Prostate gland (tissue), 2 donors: ENCODE measurements at regions not wholly inside any gene's neighbourhood (a gene's known extent, or its start where the extent isn't known, plus 50 kb on each side); places are given as distances from the start of the nearest gene placed in this dataset.

Experiments used
- DNase-seq: peaks from one replicate; pipeline ENCODE4 v3.0.0-alpha.2; 2019; ENCODE audit warnings: low spot score
- H3K27ac ChIP-seq, 2 donors: fragments of 200-600 bp; sonication (generic); 2 replicates each; pipeline ENCODE4 v1.5.1; 2017 to 2019
- H3K27me3 ChIP-seq: fragments of 200-600 bp; sonication (generic); replicated peaks from 2 replicates; pipeline ENCODE4 v1.5.1; 2019; ENCODE audit not compliant: insufficient read depth
- H3K36me3 ChIP-seq, 2 donors: fragments of 200-600 bp; sonication (generic); 1 replicate in 1 of 2; 2 replicates in 1 of 2; pipeline versions ENCODE4 v1.5.1 to v1.8.1; 2017 to 2019
- H3K4me1 ChIP-seq: fragments of 200-600 bp; sonication (generic); replicated peaks from 2 replicates; pipeline ENCODE4 v1.5.1; 2019
- H3K4me3 ChIP-seq, 2 donors: fragments of 200-600 bp; sonication (generic); 2 replicates each; pipeline ENCODE4 v1.5.1; 2017 to 2019
- H3K9me3 ChIP-seq: fragments of 200-600 bp; sonication (generic); 2 replicates; pipeline ENCODE4 v1.5.1; 2017
- CTCF ChIP-seq, 4 experiments: fragments of 200-600 bp in 2 of 4; fragments of 450-650 bp in 2 of 4; sonication (generic) in 2 of 4; IDR thresholded peaks; 1 replicate in 3 of 4; 2 replicates in 1 of 4; pipeline ENCODE4 v1.5.1; 2016 to 2019; ENCODE audit warnings: antibody characterized with exemption in 4 of 4, mild to moderate bottlenecking in 2 of 4, moderate library complexity in 2 of 4
- POLR2A ChIP-seq: fragments of 450-650 bp; IDR thresholded peaks from one replicate; pipeline ENCODE4 v1.6.1; 2016; ENCODE audit warnings: antibody characterized with exemption, mild to moderate bottlenecking
- POLR2AphosphoS5 ChIP-seq: sonication (generic); formaldehyde crosslinking; IDR thresholded peaks from one replicate; pipeline ENCODE4 v1.6.1; 2017; ENCODE audit warnings: antibody characterized with exemption
- WGBS: methylation state at CpG from one replicate; pipeline ENCODE4 v1.1.5; 2018; 5-methylcytosine and 5-hydroxymethylcytosine counted together
- intact Hi-C: fragments of 100-400 bp; cut with DNase I; formaldehyde crosslinking; loops from one replicate; pipeline ENCODE4 v1.14.2; 2022

DNA sequence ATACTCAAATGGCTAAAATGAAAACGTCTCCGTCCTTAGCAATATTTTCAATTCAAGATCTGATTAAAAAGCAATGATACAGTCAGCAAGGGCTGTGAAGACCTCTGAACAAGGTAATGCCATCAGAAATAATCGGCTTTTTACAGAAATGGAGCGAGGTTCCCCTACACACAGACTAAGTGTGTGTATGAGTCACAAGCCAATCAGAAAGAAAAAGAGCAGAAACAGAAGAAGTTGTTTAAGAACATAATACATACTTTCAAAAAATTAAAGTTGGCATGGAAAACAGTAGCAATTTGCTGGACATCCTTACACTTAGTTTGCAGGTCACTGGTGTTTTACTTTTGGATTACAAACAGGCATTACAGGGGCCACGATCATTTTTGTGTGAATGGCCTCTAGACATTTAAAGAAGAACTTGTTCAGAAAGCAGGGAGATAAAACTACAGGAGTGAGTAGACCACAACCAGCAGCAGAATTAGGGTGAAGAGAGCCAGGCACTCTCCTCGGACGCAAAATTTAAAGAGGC lies 350.0 kb upstream of the RUNX1 start:
- Histone ChIP-seq H3K4me1 (no peaks in the 10 kb centered on the region), H3K36me3 (no peaks in the 10 kb centered on the region), H3K9me3 (no peaks in the 10 kb centered on the region), H3K27me3 (no peaks in the 10 kb centered on the region), H3K27ac (no peak overlapping the region), H3K4me3 (no peak overlapping the region)
- TF ChIP-seq POLR2A (no peak), CTCF (IDR thresholded peaks at IDR 0.05) (no peak), POLR2AphosphoS5 (no peak)
- 79% methylated on average over 7 of the region's 7 CpGs for WGBS
- intact Hi-C loops = no loop called here
- DNase-seq = no peak

DNA sequence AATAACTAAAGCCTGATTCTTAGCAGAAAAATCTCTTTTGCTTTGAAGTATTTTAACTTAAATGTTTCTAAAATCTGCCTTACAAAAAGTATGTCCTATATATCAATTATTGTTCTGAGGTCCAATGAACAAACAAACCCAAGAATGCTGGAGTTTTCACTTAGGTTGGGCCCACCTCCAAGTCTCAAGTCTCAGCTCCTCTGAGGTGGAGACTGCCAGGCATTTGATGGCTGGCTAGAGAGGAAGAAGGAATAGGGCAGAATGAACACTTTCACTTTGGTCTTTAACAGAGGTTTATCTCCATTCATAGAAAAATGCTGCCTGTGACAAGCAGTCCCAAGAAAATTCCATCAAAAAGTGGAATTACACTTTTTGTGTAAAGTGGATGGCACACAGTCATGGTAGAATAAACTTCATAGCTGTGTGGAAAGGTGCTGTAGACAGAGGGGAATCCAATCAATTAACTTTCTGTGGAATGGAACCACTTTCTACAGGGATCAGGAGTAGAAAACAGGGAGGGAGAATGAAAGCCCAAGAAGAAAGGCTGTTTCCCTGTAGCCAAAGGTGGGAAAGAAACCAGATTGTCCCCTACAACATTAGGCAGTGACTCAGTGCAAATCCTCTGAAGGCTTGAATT lies 349.4 kb upstream of the RUNX1 start:
- intact Hi-C loops = no loop called here
- no peak for TF ChIP-seq POLR2AphosphoS5
- no peak for TF ChIP-seq CTCF (IDR thresholded peaks at IDR 0.05)
- no peak for TF ChIP-seq POLR2A
- Histone ChIP-seq H3K27ac (no peak overlapping the region), H3K9me3 (no peaks in the 10 kb centered on the region), H3K4me1 (no peaks in the 10 kb centered on the region), H3K36me3 (no peaks in the 10 kb centered on the region), H3K4me3 (no peak overlapping the region), H3K27me3 (no peaks in the 10 kb centered on the region)
- no peak for DNase-seq

GRCh38 chr21:35397781-35398180 lies 348.7 kb upstream of the RUNX1 start:
- Histone ChIP-seq H3K9me3 (no peaks in the 10 kb centered on the region), H3K36me3 (no peaks in the 10 kb centered on the region), H3K4me1 (no peaks in the 10 kb centered on the region), H3K4me3 (no peak overlapping the region), H3K27me3 (no peaks in the 10 kb centered on the region), H3K27ac (no peak overlapping the region)
- WGBS = 49% methylated on average over 3 of the region's 3 CpGs
- no peak for TF ChIP-seq CTCF (IDR thresholded peaks at IDR 0.05)
- TF ChIP-seq POLR2AphosphoS5 = no peak
- no peak for TF ChIP-seq POLR2A
- no peak for DNase-seq
- intact Hi-C loops = no loop called here

GRCh38 chr21:35396655-35397054 lies 347.6 kb upstream of the RUNX1 start:
- DNase-seq = no peak
- H3K9me3 ChIP-seq = no peaks in the 10 kb centered on the region
- intact Hi-C loops = no loop called here
- TF ChIP-seq POLR2AphosphoS5 (no peak), CTCF (IDR thresholded peaks at IDR 0.05) (no peak), POLR2A (no peak)
- H3K36me3 ChIP-seq = no peaks in the 10 kb centered on the region
- H3K27me3 ChIP-seq = no peaks in the 10 kb centered on the region
- 96% methylated on average over 4 of the region's 4 CpGs for WGBS
- H3K4me1 ChIP-seq = no peaks in the 10 kb centered on the region
- no peak overlapping the region for H3K4me3 ChIP-seq
- H3K27ac ChIP-seq = no peak overlapping the region

GRCh38 chr21:35395728-35396127 lies 346.6 kb upstream of the RUNX1 start:
- Histone ChIP-seq H3K4me1 (no peaks in the 10 kb centered on the region), H3K4me3 (no peak overlapping the region), H3K9me3 (no peaks in the 10 kb centered on the region), H3K27me3 (no peaks in the 10 kb centered on the region), H3K27ac (no peak overlapping the region), H3K36me3 (no peaks in the 10 kb centered on the region)
- intact Hi-C loops = no loop called here
- WGBS = 92% methylated on average over 1 of the region's 1 CpG
- TF ChIP-seq CTCF (IDR thresholded peaks at IDR 0.05) = no peak
- TF ChIP-seq POLR2A = no peak
- no peak for TF ChIP-seq POLR2AphosphoS5
- DNase-seq = no peak
